HG03442 (cell line): ENCODE measurements at regions not wholly inside any gene's neighbourhood (a gene's known extent, or its start where the extent isn't known, plus 50 kb on each side); places are given as distances from the start of the nearest gene placed in this dataset.
A peak's percentile ranks its signal among the peaks of the same experiment; 100 is the strongest.

Experiments used
- ATAC-seq: cut with Tn5 transposase; IDR thresholded peaks from one replicate; pipeline ENCODE4 v1.9.1; 2021; ENCODE audit warnings: mild to moderate bottlenecking, moderate library complexity; ENCODE audit not compliant: unreplicated experiment

DNA sequence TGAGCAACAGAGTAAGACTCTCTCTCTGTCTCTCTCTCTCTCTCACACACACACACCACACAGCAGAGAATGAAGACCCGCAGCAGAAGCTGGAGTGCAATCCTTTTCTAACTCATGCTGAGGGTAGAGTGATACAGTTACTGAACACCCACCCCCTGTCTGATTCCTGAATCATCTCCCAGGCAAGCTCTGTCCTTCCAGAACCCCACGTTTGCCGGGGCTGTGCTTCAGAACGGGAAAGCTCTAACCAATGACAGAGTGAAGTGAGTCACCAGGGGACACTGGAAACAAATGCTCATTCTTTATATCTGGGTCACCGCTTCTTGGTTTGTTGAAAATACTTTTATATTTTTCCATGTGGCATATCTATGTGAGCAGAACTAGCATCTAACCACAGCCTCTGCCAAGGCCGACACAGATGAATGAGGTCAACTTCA lies 553.7 kb upstream of the AMELY start:
- no peak for ATAC-seq

DNA sequence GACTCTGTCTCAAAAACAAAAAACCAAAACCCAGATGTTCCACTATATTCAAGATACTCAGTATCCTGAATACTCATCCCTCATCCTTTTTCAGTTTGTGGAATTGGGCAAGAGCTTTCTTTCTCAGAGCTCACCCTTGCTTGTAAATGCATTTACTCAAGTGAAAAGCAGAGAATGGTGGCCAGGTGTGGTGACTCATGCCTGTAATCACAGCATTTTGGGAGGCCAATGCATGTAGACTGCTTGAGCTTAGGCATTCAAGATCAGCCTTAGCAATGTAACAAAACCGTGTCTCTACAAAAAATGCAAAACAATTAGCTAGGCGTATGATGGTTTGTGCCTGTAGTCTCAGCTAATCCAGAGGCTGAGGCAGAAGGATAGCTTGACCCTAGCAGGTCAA lies 553.2 kb upstream of the AMELY start:
- ATAC-seq, result no peak

DNA sequence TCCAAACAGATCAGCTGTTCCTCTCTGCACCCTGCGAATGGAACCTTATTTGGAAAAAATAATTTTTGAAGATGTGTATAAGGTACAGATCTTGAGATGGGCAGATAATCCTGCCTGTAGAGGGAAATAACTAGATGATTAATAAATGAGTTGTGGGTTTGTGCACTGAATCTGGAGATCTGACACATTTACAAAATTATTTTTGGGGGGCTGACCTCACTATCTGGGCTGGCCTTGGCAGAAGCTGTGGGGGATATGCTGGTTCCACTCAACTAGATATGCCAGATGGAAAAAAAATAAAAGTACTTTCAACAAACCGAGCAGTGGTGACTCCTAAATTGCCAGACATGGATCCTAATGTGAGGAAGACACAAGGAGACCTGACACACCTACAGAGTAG lies 552.2 kb upstream of the AMELY start:
- ATAC-seq, result no peak

DNA sequence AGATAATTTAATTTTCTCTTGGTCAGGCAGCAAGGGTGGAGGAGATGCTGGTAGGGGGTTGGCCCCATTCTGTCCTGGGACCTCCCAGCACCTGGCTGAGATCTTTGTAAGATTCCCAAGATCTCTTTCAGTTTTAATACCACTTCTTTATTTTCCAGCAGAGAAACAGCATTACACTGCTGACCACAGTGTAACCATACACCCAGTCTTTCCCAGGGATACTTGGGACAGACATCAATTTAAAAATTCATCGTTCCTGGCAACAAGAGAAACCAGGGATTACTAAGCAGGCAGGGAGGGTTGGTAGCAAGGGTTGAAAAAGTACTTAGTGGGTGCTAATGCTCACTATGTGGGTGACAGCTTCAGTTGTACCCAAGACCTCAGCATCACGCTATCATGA lies 551.6 kb upstream of the AMELY start:
- ATAC-seq, result no peak

DNA sequence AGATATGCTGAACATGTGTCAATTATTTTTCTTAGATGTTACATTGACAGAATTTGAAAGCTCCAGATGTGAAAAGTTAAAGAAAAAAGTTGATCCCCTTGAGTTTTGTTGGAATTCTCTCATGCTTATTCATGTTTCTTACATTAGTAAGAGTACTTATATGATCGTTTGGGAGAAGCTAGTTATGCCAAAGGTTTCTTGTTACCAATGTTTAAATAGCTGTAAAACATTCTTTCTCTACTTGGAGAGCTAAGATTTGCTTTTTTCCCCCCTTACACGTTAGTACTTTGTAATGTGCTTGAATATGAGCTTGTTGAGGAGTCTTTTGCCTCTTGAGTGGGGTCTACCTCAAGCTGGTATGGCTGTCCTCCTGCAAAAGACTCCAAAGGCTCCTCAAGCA lies 551.1 kb upstream of the AMELY start:
- no peak for ATAC-seq

DNA sequence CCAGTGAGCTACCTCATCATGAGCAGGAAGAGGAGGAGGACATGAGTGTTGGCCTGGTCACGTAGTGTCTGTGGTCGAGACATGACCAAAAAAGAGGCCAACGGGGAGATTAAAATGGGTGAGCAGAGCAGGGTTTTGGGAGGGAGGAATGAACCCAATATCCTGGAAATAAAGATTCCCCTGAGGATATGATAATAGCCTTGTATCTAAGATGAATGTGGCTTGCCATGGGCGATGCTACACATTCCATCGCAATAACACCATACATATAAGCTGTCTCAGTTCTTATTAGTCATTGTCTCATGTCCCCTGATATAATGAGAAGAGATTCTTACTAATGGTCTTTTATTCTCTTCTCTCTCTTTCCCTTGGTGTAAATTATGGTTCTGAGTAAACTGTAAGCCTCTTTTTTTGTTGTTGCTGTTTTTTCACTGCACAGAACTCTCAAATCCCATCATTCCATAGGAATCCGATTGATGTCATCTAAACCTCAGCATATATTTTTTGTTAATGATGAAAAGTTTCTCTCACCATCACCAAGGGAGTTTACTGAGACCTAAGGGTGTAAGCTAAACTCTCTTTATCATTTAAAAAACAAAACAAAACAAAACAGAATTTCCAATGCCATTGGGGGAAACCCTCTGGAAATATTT lies 550.4 kb upstream of the AMELY start:
- no peak for ATAC-seq

DNA sequence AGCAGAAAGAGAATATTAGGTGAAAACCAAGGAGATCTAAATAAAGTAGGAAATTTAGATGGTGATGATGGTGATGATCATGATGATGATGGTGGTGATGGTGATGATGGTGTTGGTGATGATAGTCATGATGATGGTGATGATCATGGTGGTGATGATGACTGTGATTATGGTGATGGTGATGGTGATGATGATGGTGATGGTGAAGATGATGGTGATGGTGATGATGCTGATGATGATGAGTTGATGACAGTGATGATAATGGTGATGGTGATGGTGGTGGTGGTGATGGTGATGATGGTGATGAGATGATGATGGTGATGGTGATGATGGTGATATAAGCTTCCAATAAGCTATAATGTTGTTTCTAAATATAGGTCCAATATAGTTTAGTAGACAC lies 548.2 kb upstream of the AMELY start:
- no peak for ATAC-seq

DNA sequence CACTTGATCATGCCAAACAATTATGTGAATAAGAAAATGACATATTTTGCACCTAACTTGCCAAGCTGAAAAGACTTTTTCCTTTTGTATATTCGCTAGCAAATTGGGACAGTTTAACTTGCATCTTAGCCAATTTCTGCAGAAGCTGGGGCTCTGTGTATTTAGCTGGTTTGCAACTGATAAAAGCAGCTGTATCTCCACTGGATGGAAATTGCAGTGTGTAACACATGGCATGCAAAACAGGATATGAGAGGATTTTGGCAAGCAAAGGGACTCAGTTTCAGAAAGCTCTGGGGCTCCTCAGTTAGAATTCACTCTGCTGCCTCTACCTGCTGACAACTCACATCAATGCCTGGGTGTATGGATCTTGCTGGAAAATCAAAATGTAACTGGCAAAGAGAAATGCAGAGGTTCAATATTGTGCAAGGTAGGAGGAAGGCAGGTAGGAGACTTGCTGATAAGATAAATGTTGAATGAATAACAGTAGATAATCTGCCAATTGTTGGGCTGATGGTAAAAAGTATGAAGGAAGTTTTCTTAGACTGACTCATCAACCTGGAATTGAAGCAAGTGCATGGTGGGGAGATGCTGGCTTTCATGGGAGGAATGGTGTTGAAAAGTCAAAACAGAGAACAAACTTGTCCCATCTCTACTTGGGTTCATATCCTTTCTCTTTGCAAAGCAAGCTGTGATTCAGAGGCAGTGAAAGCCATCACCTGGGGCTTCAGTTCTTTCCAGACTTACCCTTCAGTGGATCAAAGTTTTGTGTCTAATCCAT lies 546.9 kb upstream of the AMELY start:
- ATAC-seq, result no peak

DNA sequence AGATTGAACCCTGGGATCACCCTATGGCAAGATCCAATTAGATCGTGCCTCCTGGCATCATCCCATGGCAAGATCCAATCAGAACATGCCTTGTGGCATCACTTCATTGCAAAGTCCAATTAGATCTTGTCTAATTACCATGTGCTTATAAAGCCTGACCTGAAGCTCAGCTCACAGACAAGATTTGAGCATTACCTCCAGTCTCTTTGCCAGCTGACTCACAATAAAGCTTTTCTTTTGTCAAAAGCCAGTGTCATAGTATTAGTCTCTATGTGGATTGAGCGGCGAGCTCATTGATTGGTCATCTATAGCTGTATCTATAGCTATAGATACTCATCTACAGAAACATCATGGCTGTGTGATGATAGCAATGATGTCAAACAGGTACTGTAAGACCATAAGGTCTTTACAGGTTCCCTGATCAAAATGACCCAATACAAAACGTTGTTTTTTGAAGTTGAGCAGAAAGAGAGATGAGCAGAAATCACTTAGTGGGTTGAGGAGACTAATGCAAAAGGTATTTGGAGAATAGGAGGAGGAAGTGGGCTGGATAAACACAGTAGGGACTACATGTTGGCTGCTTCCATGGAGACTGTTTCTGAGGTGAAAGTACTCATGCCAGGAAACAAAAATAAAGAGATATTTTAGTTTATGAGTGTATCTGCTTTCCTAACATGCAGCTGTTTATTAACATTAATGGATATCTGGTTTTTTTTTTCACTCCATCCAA lies 545.9 kb upstream of the AMELY start:
- no peak for ATAC-seq

DNA sequence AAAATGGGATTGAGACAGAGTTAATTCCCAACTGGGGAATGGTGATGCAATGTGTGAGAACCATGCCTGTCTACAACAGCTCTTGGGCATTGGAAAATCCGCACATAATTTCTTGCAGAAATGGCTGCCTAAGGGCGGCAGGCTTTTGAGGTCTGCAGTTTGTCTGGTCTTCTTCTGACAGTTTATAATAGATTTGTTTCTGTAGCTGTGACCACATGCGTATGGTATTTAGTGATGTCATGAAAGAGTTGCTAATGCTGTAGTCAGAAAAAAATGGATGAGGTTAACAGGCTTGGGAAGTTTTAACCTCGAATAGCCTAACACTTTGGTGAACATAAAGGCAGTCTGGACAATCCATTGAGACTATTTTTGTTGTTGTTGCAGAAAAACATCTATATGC lies 544.1 kb upstream of the AMELY start:
- ATAC-seq, result no peak

DNA sequence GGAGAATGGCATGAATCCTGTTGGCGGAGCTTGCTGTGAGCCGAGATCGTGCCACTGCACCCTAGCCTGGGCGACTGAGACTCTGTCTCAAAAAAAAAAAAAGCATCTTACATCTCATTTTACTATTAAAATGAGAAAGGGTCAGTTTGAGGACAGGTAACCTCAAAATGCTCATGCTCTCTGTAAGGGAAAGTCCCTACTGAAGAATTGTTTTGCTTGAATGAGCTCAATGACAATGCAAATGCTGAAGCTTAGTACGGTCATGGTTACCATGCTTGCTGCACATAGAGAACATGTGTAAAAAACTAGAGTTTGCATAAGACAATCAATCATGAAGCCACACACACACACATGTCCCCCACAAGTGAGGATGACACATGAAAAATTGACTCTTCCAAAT lies 541.8 kb upstream of the AMELY start:
- ATAC-seq, result peak; percentile 92

DNA sequence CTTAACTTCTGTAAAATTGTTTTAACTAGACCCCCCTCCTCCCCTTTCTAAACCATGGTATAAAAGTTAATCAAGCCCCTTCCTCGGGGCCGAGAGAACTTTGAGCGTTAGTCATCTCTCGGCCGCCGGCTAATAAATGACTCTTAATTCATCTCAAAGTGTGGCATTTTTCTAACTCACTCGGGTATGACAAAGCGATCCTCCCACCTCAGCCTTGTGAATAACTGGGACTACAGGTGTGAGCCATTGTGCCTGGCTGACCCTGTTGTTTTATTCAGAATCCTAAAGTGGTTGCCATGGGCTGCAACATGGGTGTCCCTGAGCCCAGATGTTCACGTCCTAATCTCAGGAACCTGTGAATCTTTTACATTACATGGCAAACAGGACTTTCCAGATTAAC lies 540.7 kb upstream of the AMELY start:
- no peak for ATAC-seq

DNA sequence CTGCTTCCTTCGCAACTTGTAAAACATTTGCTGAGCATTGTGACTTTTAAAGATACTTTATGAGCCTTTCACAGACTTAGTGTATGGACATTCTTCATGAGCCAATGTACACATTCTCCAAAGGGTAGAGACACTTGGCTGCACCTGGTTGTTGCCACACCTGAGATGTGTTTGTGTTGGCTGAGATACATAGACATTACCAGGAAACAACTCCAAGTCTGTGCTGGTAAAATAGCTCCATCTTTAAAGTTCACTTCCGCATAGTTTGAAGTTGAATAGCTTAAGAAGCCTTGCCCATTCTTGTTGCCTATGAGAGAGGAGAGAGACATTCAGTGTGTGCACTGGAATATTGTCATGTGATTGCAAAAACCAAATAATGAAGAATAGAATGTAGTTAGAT lies 538.3 kb upstream of the AMELY start:
- no peak for ATAC-seq

DNA sequence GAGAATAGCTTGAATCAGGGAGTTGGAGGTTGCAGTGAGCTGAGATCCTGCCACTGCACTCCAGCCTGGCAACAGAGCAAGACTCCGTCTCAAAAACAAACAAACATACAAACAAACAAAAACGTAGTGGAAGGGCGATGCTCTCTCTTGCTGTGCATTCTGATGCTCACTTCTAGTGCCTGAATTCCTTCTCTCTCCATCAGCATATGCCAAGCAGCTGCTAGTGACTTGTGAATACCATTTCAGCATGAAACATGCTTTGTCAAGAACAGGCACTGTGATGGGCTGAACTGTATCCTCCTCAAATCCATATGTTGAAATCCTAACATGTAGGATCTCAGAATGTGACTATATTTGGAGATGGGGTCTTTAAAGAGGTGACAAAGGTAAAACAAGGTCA lies 537.1 kb upstream of the AMELY start:
- ATAC-seq, result no peak

DNA sequence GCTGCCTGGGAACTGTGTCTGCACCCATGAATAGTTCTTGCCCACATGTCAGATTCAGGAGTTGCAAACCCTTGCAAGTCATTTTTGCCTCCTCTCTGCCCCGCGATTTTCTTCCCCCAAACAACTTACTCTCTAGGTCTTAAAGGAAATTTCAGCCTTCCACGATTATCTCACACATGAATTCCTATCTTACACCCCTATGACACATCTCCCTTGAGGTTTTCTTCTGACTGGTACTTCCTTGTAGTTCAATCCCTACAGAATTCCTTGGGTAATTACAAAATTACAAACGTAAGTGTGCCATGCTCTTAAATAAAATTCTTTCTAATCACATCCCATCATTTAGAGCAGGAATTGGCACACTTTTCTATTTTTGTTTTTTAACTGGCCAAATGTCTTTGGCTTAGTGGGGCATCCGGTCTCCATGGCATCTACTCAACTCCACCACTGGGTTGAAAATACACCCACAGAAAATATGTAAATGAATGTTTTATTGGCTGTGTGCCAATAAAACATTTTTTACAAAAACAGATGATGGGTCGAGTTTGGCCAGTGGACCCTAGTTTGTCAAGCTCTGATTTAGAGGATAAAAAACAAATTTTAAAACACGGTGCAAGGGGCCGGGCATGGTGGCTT lies 536.4 kb upstream of the AMELY start:
- ATAC-seq, result no peak

DNA sequence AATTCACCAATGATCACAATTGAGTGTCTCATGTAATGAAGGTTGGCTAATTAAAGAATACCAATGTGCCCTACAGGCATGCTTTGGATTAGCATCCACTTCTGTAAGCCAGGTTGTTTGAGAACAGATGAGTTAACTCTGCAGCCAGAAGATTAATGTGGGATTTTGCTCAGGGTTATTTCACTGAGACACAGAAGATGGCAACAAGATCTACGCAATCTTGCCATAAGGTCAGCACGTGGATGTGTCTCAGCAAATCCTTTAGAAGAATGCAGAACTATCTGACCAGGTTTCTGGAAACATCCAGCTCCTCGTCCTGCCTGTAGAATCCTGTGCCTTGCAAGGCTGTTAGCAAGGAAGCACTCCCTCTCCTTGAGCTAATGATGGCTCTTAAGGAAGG lies 532.6 kb upstream of the AMELY start:
- no peak for ATAC-seq

DNA sequence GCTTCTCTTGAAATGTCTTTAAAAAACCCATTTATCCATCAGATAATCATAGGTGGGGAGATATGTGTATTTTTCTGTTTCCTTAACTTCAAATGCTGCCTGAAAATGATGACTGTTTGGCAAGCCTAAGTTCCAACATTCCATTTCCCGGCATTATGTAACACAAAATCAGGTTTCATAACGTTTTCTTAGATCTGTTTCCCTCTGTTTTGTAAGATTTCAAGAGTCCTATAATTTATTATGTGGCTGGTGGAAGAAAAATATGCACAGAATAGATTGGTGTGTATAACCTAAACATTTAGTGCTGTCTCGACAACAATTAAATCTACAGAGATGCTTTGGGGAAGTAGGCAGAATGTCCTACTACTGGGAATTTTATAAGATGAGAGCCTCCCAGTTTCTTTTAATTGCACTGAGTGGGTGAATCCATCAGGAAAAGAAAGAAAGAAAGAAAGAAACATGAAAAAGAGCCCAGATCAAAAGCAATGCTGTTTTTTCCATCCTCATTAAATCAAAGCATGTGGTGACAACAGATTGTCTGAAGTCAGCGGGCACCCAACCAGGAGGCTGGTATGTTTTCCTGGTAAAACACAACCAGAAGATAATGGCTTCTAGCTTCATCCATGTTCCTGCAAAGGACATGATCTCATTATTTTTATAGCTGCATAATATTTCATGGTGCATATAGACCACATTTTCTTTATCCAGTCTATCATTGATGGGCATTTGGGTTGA lies 529.4 kb upstream of the AMELY start:
- ATAC-seq, result no peak

DNA sequence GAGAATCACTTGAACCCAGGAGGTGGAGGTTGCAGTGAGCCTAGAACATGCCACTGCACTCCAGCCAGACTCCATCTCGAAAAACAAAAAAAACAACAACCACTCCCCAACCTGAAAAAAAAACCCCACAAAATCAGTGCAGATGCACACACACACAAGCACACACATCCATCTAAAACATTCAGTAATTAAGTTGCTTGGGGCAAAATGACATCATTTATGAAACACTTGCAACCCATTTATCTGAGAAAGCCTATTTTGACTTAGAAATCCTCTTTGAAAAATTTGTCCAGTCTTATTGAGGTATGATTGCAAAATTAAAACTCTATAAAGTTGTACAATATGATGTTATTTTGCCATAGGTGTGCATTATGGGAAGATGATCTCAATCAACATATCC lies 525.5 kb upstream of the AMELY start:
- ATAC-seq, result no peak

DNA sequence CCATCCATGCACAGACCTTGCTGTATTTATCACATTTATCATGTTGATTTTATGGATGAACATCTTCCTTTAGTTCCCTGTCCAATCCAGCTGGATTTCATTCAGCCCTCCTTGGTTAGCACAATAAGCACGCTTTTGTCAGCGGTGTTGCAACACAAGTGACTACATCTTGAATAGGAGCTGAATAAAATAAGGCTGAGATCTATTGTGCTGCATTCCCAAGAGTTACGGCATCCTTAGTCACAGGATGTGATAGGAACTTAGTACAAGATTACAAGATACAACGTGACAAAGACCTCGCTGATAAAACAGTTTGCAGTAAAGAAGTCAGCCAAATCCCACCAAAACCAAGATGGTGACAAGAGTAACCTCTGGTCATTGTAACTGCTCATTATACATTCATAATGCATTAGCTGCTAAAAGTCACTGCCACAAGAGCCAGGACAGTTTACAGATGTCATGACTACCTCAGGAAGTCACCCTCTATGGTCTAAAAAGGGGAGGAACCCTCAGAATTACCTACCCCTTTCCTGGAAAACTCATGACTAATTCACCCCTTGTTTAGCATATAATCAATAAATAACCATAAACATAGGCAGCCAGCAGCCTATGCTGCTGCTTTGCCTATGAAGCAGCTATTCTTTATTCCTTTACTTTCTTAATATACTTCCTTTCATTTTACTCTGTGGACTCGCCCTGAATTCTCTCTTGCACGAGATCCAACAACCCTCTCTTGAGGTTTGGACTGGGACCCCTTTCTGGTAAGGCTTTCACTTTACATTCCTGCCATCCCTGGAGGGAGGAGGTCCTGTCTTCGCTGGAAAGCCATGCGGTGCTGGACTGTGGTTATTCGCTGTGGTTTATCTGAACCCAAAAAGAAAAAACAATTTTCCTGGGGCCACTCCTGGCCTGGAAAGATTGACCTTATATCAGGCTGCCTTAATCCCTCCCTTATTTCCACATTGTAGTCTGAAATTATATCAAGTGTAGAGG lies 522.6 kb upstream of the AMELY start:
- ATAC-seq, result no peak

DNA sequence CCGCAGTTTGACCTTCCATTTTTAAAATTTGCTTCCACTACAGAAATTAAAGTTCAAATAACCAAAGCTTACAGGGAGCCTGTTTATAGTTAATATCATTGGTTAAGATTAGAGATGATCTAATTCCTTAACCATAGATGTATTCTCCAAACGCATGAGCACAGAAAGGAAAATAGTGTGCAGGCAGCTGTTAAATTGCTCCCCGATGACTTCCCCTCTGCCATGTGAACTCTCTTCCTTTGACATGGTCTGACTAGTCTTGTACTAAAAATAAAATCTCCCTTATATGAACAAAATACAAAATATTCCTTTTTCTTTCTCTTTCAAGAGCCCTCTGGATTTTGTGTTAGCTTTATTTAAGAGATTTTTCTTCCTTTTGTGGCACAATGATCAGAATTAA lies 507.6 kb upstream of the AMELY start:
- no peak for ATAC-seq
